Psoas muscle (tissue), 7 donors: ENCODE measurements at regions not wholly inside any gene's neighbourhood (a gene's known extent, or its start where the extent isn't known, plus 50 kb on each side); places are given as distances from the start of the nearest gene placed in this dataset.

ENCODE experiments used
- ATAC-seq, 4 donors: fragments of 200-7000 bp; cut with Tn5 transposase; one replicate each; pipeline ENCODE4 v1.9.1; 2020; ENCODE audit warnings: moderate library complexity in 3 of 4, mild to moderate bottlenecking in 2 of 4
- DNase-seq, 2 donors: peaks; one replicate each; pipeline ENCODE4 v3.0.0-alpha.2; 2020
- H3K27ac ChIP-seq: fragments of 200-600 bp; one replicate; pipeline ENCODE4 v1.8.0; 2022
- H3K27me3 ChIP-seq, 3 donors: fragments of 200-600 bp in 1 of 3; one replicate each; pipeline versions ENCODE4 v1.6.1 to v1.8.0; 2013 to 2022; ENCODE audit warnings: low read length in 2 of 3, mild to moderate bottlenecking in 2 of 3, moderate library complexity in 1 of 3; ENCODE audit not compliant: insufficient read depth in 3 of 3
- H3K36me3 ChIP-seq, 2 donors: fragments of 200-600 bp in 1 of 2; one replicate each; pipeline versions ENCODE4 v1.6.1 to v1.8.0; 2013 to 2022; ENCODE audit warnings: low read depth in 1 of 2, mild to moderate bottlenecking in 1 of 2, moderate library complexity in 1 of 2; ENCODE audit not compliant: insufficient read depth in 1 of 2
- H3K4me1 ChIP-seq: fragments of 200-600 bp; one replicate; pipeline ENCODE4 v1.8.0; 2022
- H3K4me3 ChIP-seq: fragments of 200-600 bp; one replicate; pipeline ENCODE4 v1.8.0; 2022; ENCODE audit warnings: mild to moderate bottlenecking
- H3K9me3 ChIP-seq: fragments of 200-600 bp; one replicate; pipeline ENCODE4 v1.8.0; 2022
- CTCF ChIP-seq: fragments of 200-600 bp; IDR thresholded peaks from one replicate; pipeline ENCODE4 v1.8.0; 2022; ENCODE audit warnings: antibody characterized with exemption
- WGBS, 3 donors: extraction: QIAGEN DNeasy Blood & Tissue Kit; methylation state at CpG; one replicate each; pipeline versions ENCODE4 v1.1.6 to v1.1.7; 2013; 5-methylcytosine and 5-hydroxymethylcytosine counted together
- intact Hi-C, 2 donors: fragments of 100-400 bp; cut with DNase I; formaldehyde crosslinking; loops; one replicate each; pipeline versions ENCODE4 v1.11.0 to v1.14.2; 2022
- donor health status: healthy with polysubstance abuse.
- donor health status: DM: no; HTN: no; CAD: no; lungs with moderate emphysema.
- donor health status: Bipolar disorder and iron deficiency.
- donor health status: healthy.
- donor health status: DM: yes; HTN: yes; CAD: no.
- donor health status: DM: no; HTN: no; CAD: no.
- donor health status: DM: yes; HTN: yes; CAD: no.

- WGBS, 3 donors = 63 to 78% (median 73%) methylated on average over 2 of the region's 2 CpGs
- ATAC-seq (no peak), DNase-seq (no peak)
- Histone ChIP-seq H3K36me3 (no peaks in the 10 kb centered on the region), H3K4me1 (no peaks in the 10 kb centered on the region), H3K4me3 (no peak overlapping the region), H3K9me3 (no peaks in the 10 kb centered on the region), H3K27ac (no peak overlapping the region), H3K27me3 (no peaks in the 10 kb centered on the region)
- no peak for TF ChIP-seq CTCF
- intact Hi-C loops = no loop called here
These were observed 690.6 kb downstream of the SLC4A3 start for GRCh38 chr2:220318037-220318436.

- Histone ChIP-seq H3K4me3 (no peak overlapping the region), H3K4me1 (no peaks in the 10 kb centered on the region), H3K27ac (no peak overlapping the region), H3K36me3 (no peaks in the 10 kb centered on the region), H3K9me3 (no peaks in the 10 kb centered on the region), H3K27me3 (no peaks in the 10 kb centered on the region)
- 28 to 37% (median 32%) methylated on average over 1 of the region's 1 CpG for WGBS, 3 donors
- ATAC-seq = no peak
- intact Hi-C loops = no loop called here
- no peak for TF ChIP-seq CTCF
- DNase-seq = no peak
These were observed 691.1 kb downstream of the SLC4A3 start for GRCh38 chr2:220318508-220318907.

- TF ChIP-seq CTCF = no peak
- Histone ChIP-seq H3K27ac (no peak overlapping the region), H3K9me3 (no peaks in the 10 kb centered on the region), H3K4me3 (no peak overlapping the region), H3K27me3 (no peaks in the 10 kb centered on the region), H3K4me1 (no peaks in the 10 kb centered on the region), H3K36me3 (no peaks in the 10 kb centered on the region)
- DNase-seq = no peak
- WGBS, 3 donors = 72 to 79% (median 73%) methylated on average over 2 of the region's 2 CpGs
- ATAC-seq = no peak
- intact Hi-C loops = no loop called here
These were observed 692.9 kb downstream of the SLC4A3 start for GRCh38 chr2:220320326-220320725.

- ATAC-seq = no peak
- no peaks in the 10 kb centered on the region for H3K27me3 ChIP-seq
- no peaks in the 10 kb centered on the region for H3K4me1 ChIP-seq
- DNase-seq = no peak
- no peaks in the 10 kb centered on the region for H3K36me3 ChIP-seq
- H3K4me3 ChIP-seq = no peak overlapping the region
- H3K9me3 ChIP-seq = peaks cover 13% of the 10 kb centered on the region
- H3K27ac ChIP-seq = no peak overlapping the region
- intact Hi-C loops = no loop called here
- WGBS, 3 donors = 85 to 89% (median 89%) methylated on average over 1 of the region's 1 CpG
- no peak for TF ChIP-seq CTCF
These were observed 705.5 kb downstream of the SLC4A3 start for GRCh38 chr2:220332886-220333285.

GRCh38 chr2:220334210-220334609 lies 706.8 kb downstream of the SLC4A3 start:
- ATAC-seq (no peak), DNase-seq (no peak)
- intact Hi-C loops = no loop called here
- no peak overlapping the region for H3K27ac ChIP-seq
- no peaks in the 10 kb centered on the region for H3K4me1 ChIP-seq
- H3K9me3 ChIP-seq = peaks cover 12% of the 10 kb centered on the region
- no peak for TF ChIP-seq CTCF
- H3K4me3 ChIP-seq = no peak overlapping the region
- H3K27me3 ChIP-seq = no peaks in the 10 kb centered on the region
- no peaks in the 10 kb centered on the region for H3K36me3 ChIP-seq
